ENCODE measurements at regions not wholly inside any gene's neighbourhood (a gene's known extent, or its start where the extent isn't known, plus 50 kb on each side); places are given as distances from the start of the nearest gene placed in this dataset.

DNA sequence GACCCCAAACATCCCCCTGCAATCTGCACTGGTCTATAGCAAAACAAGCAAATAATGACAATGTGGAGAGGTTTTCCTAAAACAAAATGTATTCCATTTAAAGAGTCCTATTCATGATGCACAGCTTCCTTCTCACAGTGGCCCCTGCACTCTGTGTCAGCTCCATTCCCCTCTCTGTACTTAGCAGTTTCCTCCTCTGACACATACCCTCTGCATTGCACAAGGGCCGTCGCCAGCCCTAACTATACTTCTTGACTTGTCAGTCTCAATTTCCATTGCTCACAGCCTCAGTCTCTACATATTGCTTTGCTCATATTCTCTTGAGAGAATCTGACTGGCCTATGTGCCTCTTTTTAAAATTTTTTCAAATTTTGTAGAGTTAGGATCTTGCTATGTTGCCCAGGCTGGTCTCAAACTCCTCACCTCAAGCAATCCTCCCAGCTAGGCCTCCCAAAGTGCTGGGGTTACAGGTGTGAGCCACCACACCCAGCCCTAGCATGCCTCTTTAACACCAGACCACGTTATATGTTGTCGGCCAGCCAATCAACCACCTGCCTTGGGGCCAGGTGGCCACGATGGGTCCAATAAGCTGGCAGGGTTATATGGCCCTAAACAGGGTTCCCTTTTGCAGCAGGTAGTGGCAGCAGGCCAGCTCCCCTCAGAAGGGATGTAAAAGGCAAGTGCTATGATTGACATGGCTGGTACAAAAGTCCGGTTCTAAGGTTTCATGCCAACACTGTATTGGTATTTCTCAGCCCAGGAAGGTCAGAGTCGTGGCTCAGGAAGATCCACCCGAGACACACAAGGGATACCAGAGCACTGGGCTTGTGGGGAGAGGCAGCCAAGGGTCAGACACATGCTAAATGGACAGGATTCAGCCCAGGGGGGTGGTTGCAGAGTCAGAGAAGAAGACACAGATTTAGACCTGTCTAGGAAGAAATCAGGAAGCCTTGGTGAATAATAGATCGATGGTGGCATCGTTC lies 59.0 kb upstream of the SMAD3 start:
- DNase-seq, result no peak

DNA sequence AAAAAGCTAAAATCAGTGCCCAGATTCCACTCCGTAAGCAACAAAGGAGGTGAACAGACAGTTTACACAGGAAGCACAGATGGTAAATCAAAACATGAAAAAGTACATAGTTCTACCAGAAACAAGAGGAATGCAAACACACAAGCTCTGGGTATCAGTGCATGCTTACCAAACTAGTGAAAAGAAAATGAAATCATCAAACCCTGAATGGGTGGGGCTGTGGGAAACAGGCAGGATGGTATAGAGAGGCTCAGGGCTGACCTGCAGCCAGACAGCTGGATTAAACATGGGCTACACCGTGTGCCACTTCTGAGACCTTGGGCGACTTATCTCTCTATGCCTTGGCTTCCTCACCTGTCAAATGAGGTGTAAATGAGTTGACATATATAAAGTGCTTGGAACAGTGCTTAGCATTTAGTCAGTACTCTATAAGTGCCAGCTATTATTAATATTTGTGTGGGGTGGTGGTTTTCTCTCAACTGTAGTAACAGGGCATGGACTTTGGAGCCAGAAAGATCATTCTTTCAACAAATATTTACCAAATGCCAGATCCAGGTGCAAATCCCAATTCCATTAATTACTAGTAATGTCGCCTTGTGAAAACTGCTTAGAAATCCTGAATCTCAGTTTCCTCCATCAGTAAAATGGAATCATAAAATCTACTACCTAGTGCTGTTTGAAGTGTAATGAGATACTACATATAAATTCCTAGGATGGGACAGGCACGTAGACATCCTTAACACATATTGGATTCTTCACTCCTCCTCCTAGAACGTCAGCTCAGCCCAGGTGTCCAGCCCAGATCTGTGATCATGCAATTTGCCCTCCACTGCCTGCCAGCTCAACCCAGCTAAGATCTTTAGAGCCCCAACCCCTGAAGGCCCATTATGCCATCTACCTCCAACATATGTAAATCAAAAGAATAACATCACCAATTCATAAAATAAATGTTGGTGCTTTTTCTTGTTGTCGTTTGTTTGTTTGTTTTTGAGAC lies 55.5 kb upstream of the SMAD3 start:
- DNase-seq, result no peak

DNA sequence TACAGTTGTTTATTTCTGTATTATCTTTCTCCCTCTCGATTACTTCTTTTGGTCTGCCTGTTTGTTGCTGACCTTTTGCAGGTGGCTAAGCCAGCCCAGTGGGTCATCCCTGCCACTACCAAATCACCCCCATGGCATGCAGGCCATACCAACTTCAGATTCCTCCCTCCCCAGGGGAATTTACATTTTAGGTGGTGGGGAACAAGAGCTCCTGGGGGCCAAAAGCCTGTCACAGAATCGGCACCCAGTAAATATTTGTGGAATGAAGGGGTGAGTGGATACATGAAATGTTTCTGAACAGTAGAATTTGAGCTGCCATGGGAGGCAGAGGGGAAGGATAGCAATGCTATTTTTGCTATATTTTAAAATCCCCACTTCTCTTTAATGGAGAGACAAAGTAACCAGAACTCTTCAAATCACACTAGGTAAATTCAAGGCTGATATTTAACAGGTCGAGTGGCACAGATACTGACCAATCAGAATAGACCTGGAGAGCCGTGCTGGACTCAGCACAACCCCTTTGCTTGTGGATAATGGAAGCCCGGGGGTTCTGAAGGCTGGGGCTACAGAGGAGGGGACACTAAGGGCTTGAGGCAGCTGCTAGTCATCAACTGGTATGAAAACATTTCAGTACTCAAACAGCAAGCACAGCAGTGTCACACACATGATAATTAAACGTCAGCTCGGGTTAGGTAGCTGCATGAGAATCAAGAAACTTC lies 54.3 kb upstream of the SMAD3 start:
- DNase-seq, result no peak

DNA sequence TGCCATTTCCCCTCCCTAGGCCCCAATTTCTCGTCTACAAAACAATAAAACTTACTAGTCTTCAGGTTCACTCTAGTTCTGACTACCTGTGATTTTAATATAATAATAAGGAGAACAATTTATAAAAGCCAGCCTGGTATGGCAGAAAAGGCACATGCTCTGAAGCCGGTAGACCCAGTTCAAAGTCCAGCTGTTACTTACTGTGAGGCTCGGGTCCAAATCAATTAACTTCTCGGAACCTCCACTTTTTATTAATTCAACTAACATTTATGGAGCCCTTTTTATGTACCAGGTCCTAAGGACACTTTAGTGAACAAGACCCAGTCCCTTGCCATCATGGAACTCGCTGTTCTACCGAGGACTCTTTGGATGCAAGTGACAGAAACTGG lies 53.8 kb upstream of the SMAD3 start:
- DNase-seq, result no peak

DNA sequence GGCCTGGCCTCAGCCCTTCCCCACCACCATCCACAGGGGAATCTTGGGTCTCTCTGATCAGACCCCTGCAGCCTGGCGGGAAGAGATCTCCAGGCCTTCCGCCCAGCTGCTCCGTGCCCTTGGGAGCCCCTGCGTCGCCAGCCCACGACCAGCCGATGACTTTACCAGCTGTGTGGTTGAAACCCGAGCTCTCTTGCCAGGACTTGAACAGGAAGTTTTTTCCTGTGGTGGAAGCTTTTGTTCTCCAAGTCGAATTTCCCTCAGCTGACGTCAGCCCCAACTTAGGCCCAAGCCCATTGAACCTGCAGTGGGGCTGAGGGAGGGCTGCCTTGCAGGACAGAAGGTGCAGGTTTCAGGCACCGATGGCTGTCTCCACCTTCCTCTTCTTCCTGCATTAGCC lies 51.7 kb upstream of the SMAD3 start:
- DNase-seq, result no peak

Data from activated T-cell treated with anti-CD3 and anti-CD28 coated beads for 4 hours (primary cell).